Epithelial cell of esophagus (primary cell): ENCODE measurements at regions not wholly inside any gene's neighbourhood (a gene's known extent, or its start where the extent isn't known, plus 50 kb on each side); places are given as distances from the start of the nearest gene placed in this dataset.

Experiments
- DNase-seq: peaks from one replicate; pipeline ENCODE4 v3.0.0; 2010; ENCODE audit warnings: low read depth
- H3K4me3 ChIP-seq: 2 replicates; pipeline ENCODE4 v1.5.1; 2011; ENCODE audit warnings: mild to moderate bottlenecking, low read length, control low read depth
- TF ChIP-seq, protein P1 (sequence below): IDR thresholded peaks from 2 replicates; pipeline ENCODE4 v1.5.1; 2011; ENCODE audit warnings: low read depth, mild to moderate bottlenecking, low read length, control low read depth, inconsistent platforms; ENCODE audit not compliant: insufficient read depth; ENCODE audit errors: missing control alignments

DNA sequence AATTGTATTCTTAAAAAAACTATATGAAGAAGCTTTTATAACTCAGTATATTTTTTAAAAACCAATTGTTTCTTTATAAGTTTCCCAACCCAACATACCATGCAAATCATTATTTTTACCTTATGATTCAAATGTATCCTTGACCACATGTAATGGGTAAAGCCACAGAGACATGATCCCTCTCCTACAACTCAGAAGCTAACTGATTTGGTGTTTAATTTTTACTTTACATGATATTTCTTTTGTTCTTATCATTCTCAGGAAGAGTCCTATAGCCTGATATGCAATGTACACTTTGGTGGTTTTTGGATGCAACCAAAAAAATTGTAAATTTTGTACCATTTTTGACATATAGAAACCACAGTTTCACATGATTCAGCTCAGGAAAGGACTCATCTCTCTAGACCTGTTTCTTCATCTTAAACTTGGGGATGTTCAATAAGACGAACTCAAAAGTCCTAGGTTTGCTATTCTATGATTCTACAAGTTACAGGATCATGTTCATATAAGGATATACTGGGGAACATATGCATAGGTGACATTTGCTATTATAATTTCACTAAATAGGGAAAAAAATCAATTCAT is 85.2 kb upstream of the RBBP8 start:
- TF ChIP-seq, protein P1, sequence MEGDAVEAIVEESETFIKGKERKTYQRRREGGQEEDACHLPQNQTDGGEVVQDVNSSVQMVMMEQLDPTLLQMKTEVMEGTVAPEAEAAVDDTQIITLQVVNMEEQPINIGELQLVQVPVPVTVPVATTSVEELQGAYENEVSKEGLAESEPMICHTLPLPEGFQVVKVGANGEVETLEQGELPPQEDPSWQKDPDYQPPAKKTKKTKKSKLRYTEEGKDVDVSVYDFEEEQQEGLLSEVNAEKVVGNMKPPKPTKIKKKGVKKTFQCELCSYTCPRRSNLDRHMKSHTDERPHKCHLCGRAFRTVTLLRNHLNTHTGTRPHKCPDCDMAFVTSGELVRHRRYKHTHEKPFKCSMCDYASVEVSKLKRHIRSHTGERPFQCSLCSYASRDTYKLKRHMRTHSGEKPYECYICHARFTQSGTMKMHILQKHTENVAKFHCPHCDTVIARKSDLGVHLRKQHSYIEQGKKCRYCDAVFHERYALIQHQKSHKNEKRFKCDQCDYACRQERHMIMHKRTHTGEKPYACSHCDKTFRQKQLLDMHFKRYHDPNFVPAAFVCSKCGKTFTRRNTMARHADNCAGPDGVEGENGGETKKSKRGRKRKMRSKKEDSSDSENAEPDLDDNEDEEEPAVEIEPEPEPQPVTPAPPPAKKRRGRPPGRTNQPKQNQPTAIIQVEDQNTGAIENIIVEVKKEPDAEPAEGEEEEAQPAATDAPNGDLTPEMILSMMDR = no peak
- no peak overlapping the region for H3K4me3 ChIP-seq
- DNase-seq = no peak

DNA sequence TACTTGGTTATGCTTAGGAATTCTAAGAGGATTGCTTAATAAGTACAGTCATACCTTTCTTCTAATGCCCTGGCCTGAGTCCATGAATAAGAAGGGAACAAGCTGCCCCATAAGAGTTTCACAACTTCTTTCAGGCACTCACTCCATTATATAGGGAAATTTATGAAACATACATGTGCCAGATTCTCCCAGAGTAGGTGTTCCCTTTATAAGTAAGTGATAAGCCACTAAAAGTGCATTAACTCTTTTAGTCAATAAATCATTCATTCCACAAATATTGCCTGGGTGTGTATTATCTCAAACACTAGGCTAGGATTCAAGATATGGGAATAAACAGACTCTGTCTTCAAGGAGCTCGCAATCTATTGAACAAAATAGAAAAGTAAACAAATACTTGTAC is 84.5 kb upstream of the RBBP8 start:
- TF ChIP-seq, protein P1 = no peak
- peak; percentile 87 for DNase-seq
- H3K4me3 ChIP-seq = no peak overlapping the region

DNA sequence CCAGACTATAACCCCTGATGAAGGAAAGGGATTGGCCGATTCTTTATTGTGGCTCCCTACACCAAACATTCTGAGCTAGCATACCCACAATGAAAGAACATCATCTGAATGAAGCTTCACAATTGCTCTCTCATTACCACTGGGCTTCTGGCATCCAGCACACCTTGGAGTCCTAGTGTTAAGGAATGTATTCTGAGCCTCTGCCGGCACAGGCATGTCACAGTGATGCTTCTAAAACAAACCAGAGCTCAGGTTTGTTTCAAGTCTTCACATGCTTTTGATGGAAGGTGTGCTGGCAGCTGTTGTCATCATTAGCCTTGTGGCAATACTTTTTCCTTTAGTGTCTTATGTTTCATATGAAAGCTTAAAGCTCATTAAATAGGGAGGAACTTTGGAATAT is 76.3 kb upstream of the RBBP8 start:
- TF ChIP-seq, protein P1 = no peak
- no peak overlapping the region for H3K4me3 ChIP-seq
- DNase-seq = peak; percentile 98

DNA sequence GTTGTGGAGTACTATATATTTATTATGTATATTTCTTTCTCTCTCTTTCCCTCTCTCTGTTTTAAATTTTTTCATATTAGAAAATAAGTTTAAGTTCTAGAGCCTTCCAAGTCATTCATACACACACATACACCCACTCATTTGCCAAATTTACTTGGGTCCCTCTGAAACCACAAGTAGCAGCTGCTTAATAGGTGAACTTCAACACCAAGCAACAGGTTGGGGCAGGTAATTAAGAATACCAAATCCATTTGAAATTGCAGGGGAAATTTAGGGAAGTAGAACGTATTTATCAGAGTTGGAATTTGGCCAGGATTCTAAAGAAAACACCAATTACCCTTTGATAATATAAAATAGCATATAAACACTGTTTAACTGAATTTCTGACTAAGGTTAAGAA is 75.0 kb upstream of the RBBP8 start:
- TF ChIP-seq, protein P1 = no peak
- DNase-seq = peak; percentile 31
- no peak overlapping the region for H3K4me3 ChIP-seq

DNA sequence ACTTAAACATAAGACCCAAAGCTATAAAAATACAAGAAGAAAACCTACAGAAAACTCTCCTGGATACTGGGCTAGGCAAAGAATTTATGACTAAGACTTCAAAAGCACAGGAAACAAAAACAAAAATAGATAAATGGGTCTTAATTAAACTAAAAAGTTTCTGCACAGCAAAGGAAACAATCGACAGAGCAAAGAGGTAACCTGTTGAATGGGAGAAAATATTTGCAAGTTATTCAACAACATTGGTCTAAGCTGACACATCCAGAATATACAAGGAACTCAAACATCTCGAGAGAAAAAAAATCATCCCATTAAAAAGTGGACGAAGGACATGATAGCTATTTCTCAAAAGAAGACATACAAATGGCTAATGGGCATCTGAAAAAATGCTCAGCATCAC is 72.3 kb upstream of the RBBP8 start:
- H3K4me3 ChIP-seq = no peak overlapping the region
- TF ChIP-seq, protein P1 = no peak
- DNase-seq = no peak

DNA sequence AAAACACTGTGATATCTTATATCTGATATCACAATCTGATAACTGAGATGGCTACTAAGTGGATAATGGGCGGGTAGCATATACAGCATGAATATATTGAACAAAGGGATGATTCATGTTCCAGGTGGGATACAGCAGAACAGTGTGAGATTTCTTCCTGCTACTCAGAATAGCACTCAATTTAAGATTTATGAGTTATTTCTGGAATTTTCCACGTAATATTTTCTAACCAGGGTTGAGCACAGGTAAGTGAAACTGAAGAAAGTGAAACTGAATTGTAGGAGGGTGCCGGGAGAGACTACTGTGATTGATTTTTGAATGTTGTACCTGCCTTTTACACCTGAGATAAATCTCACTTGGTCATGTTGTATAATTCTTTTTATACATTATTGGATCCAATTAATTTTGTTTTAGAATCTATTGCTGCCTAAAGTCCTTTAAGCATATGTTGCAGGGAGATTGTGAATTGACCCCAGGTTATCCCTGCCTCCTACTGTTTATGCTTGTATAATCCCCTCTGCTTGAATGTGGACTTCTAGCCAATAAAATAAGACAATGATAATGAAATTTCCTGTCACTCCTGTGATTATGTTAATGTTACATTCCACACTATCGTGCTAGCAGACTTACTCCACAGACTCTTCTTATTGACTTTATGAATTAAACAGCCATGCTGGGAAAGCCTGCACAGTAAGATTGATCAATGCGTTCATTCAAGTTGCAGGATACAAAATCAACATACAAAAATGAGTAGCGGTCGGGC is 67.6 kb upstream of the RBBP8 start:
- TF ChIP-seq, protein P1 = no peak
- DNase-seq = no peak
- H3K4me3 ChIP-seq = no peak overlapping the region

DNA sequence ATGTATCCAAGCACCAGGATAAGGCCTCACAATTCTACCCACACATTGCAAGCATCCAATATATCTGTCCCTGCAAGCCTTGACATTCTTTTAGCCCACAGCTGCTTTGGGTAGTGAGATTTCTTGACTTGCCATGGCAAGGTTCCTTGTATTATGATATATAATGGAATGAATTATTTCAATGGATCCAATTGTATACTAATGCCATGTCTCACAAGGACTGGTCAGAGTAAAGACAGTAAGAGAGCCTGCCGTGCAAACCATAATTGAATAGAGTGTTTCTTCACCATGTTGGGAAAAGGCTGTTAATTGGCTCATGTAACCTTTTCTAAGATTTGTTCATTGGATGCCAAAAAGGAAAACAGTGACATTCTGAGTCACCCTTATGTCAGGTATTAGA is 64.3 kb upstream of the RBBP8 start:
- peak; percentile 80 for DNase-seq
- H3K4me3 ChIP-seq = no peak overlapping the region
- TF ChIP-seq, protein P1 = no peak
